Ovary (tissue), 7 donors: ENCODE measurements at regions not wholly inside any gene's neighbourhood (a gene's known extent, or its start where the extent isn't known, plus 50 kb on each side); places are given as distances from the start of the nearest gene placed in this dataset.
"Not testable (repeated sequence)": the region's sequence is repeated elsewhere in the genome, so short reads cannot be mapped to it uniquely, and the experiment has no call there.

ENCODE experiments used
- DNase-seq, 5 donors: peaks; one replicate each; pipeline ENCODE4 v3.0.0-alpha.2; 2019 to 2020
- H3K27ac ChIP-seq, 2 donors: fragments of 200-600 bp; one replicate each; pipeline versions ENCODE4 v1.5.1 to v1.8.0; 2019 to 2022
- H3K27me3 ChIP-seq: fragments of 200-600 bp; one replicate; pipeline ENCODE4 v1.8.0; 2022
- H3K36me3 ChIP-seq: fragments of 200-600 bp; sonication (generic); one replicate; pipeline ENCODE4 v1.5.1; 2019
- H3K4me1 ChIP-seq: one replicate; pipeline ENCODE4 v1.8.1; 2013; ENCODE audit warnings: mild to moderate bottlenecking, moderate library complexity; ENCODE audit not compliant: insufficient read depth
- H3K4me3 ChIP-seq: fragments of 200-600 bp; sonication (generic); one replicate; pipeline ENCODE4 v1.5.1; 2017
- H3K9me3 ChIP-seq, 2 donors: fragments of 200-600 bp in 1 of 2; sonication (generic) in 1 of 2; one replicate each; pipeline versions ENCODE4 v1.5.1 to v1.8.1; 2013 to 2019; ENCODE audit warnings: mild to moderate bottlenecking in 1 of 2, moderate library complexity in 1 of 2
- EP300 ChIP-seq: sonication (generic); formaldehyde crosslinking; IDR thresholded peaks from one replicate; pipeline ENCODE4 v1.6.1; 2017; ENCODE audit warnings: antibody characterized with exemption
- POLR2A ChIP-seq: fragments of 450-650 bp; IDR thresholded peaks from one replicate; pipeline ENCODE4 v1.6.1; 2017; ENCODE audit warnings: antibody characterized with exemption, mild to moderate bottlenecking, moderate library complexity
- WGBS, 3 donors: extraction: QIAGEN DNeasy Blood & Tissue Kit in 1 of 3; methylation state at CpG; one replicate each; pipeline versions ENCODE4 v1.1.5 to v1.1.7; 2013 to 2017; 5-methylcytosine and 5-hydroxymethylcytosine counted together
- intact Hi-C, 4 donors: fragments of 100-400 bp; cut with DNase I; formaldehyde crosslinking; loops; one replicate each; pipeline versions ENCODE4 v1.11.0 to v1.15.1; 2022 to 2023
- TF ChIP-seq, protein P1 (sequence below), 3 donors: fragments of 450-650 bp in 2 of 3; fragments of 200-600 bp in 1 of 3; IDR thresholded peaks; one replicate each; pipeline versions ENCODE4 v1.5.1 to v1.8.0; 2016 to 2022; ENCODE audit warnings: antibody characterized with exemption in 3 of 3, mild to moderate bottlenecking in 1 of 3
- donor health status: DM: no; HTN: no; CAD: no; lungs with moderate emphysema.
- donor health status: DM: no; HTN: no; CAD: no.
- donor health status: Bipolar disorder and iron deficiency.
- donor health status: DM: no; HTN: no; CAD: no.
- donor health status: DM: yes; HTN: yes; CAD: no.

GRCh38 chrX:144154474-144154873 is 270.6 kb downstream of the UBE2NL start:
- H3K36me3 ChIP-seq, intact Hi-C loops, H3K27me3 ChIP-seq, H3K27ac ChIP-seq, DNase-seq, H3K9me3 ChIP-seq, H3K4me3 ChIP-seq, H3K4me1 ChIP-seq: not testable (repeated sequence)
- 52 to 80% (median 54%) methylated on average over 3 to 5 of the region's 5 CpGs for WGBS, 3 donors

DNA sequence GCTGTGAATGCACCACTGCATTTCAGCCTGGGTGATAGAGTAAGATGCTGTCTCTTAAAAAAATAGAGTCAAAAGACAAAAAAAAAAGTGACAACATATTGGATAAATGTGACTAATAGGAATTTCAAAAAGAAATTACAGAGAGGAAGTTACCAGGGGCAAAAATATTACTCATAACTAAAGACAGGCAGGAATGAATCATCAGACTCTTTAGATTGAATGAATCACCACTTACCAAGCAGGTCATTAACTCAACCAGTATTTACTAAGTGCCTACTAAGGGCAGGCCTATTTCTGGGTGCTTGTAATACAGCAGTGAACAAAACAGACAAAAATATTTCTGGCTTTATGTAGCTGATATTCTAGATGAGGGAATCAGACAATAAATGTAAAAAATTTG is 301.3 kb downstream of the UBE2NL start:
- intact Hi-C loops, H3K9me3 ChIP-seq, H3K4me1 ChIP-seq, H3K27ac ChIP-seq, H3K27me3 ChIP-seq, H3K36me3 ChIP-seq, H3K4me3 ChIP-seq, DNase-seq: not testable (repeated sequence)

DNA sequence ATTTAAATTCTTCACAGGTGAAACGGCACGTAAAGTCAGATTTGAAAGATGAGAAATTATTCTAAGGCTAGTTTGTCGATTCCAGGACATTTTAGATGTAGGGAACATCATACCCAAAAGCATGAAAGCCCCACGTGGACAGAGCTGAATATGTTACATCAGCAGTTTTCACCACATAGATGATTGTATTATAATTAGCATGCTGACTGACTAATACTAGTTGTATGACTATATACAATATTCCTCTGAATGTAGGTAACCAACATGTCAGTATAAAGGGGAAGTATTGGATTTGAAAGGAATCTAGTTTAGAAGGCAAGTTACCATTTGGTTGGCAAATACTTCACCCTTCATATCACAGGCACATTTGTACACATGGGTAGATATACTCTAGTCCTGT is 304.6 kb downstream of the UBE2NL start:
- DNase-seq, H3K4me3 ChIP-seq, H3K27ac ChIP-seq, H3K36me3 ChIP-seq, intact Hi-C loops, H3K27me3 ChIP-seq, H3K4me1 ChIP-seq, H3K9me3 ChIP-seq: not testable (repeated sequence)
- WGBS, 3 donors, result 52 to 70% (median 68%) methylated on average over 4 of the region's 4 CpGs

GRCh38 chrX:144197057-144197456 is 313.2 kb downstream of the UBE2NL start:
- H3K27me3 ChIP-seq, H3K9me3 ChIP-seq, DNase-seq, intact Hi-C loops, H3K27ac ChIP-seq, H3K4me3 ChIP-seq, H3K36me3 ChIP-seq, H3K4me1 ChIP-seq: not testable (repeated sequence)
- WGBS, 3 donors, result 32 to 60% (median 35%) methylated on average over 2 to 3 of the region's 3 CpGs

- no CpG with 5 or more reads among the region's 2 CpGs for WGBS, 3 donors
Measured at GRCh38 chrX:144202726-144203125, 318.9 kb downstream of the UBE2NL start.

DNA sequence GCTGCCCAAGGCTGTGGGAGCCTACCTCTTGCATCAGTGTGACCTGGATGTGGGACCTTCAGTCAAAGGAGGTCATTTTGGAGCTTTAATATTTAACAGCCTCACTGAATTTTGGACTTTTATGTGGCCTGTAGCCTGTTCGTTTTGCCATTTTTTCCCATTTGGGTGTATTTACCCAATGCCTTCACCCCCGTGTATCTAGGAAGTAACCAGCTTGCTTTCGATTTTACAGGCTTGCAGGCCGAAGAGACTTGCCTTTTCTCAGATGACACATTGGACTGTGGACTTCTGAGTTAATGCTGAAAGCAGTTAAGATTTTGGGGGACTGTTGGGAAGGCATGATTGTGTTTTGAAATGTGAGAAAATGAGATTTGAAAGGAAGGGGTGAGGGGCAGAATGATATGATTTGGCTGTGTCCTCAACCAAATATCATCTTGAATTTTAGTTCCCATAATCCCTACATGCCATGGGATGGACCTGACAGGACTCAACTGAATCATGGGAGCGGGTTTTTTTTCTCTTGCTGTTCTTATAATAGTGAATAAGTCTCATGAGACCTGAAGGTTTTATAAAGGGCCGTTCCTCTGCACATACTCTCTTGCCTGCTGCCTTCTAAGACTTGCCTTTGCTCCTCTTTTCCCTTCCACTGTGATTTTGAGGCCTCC is 324.6 kb downstream of the UBE2NL start:
- H3K4me3 ChIP-seq, H3K27ac ChIP-seq, DNase-seq, H3K36me3 ChIP-seq, H3K4me1 ChIP-seq, H3K27me3 ChIP-seq, intact Hi-C loops, H3K9me3 ChIP-seq: not testable (repeated sequence)
- 36 to 67% (median 51%) methylated on average over 2 of the region's 6 CpGs for WGBS, 3 donors

More at GRCh38 chrX:144202726-144203125, 318.9 kb downstream of the UBE2NL start:
- DNase-seq, H3K27ac ChIP-seq, H3K27me3 ChIP-seq, H3K4me3 ChIP-seq, H3K9me3 ChIP-seq, H3K4me1 ChIP-seq, intact Hi-C loops, H3K36me3 ChIP-seq: not testable (repeated sequence)

DNA sequence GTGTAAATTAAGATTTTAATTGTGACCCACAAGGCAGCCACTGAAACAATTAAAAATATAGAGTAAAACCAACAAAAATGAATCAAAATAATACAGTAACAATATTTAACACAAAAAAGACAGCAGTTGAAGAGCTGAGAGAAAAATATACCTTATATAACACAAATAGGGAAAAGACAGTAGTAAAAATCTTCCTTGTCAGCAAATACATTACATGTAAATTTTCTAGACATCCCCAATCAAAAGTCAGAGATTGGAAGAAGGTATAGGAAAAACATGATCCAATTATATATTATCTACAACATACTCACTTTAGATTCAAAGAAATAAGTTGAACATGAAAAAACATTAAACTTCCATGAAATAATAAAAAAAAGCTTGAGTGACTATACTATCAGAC is 330.8 kb downstream of the UBE2NL start:
- Histone ChIP-seq H3K4me3 (no peak overlapping the region), H3K27me3 (no peaks in the 10 kb centered on the region), H3K9me3 (no peaks in the 10 kb centered on the region), H3K27ac (no peak overlapping the region), H3K36me3 (no peaks in the 10 kb centered on the region), H3K4me1 (no peaks in the 10 kb centered on the region)
- DNase-seq, result no peak
- intact Hi-C loops, result loop anchor here in 1 of 4 donors (10.0 kb wide), 1 partner anchor 120 kb away; no protein-coding TSS in a partner anchor
- TF ChIP-seq, protein P1, sequence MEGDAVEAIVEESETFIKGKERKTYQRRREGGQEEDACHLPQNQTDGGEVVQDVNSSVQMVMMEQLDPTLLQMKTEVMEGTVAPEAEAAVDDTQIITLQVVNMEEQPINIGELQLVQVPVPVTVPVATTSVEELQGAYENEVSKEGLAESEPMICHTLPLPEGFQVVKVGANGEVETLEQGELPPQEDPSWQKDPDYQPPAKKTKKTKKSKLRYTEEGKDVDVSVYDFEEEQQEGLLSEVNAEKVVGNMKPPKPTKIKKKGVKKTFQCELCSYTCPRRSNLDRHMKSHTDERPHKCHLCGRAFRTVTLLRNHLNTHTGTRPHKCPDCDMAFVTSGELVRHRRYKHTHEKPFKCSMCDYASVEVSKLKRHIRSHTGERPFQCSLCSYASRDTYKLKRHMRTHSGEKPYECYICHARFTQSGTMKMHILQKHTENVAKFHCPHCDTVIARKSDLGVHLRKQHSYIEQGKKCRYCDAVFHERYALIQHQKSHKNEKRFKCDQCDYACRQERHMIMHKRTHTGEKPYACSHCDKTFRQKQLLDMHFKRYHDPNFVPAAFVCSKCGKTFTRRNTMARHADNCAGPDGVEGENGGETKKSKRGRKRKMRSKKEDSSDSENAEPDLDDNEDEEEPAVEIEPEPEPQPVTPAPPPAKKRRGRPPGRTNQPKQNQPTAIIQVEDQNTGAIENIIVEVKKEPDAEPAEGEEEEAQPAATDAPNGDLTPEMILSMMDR (IDR thresholded peaks at IDR 0.05), result no peak
- TF ChIP-seq POLR2A, result no peak
- no peak for TF ChIP-seq EP300

GRCh38 chrX:144219035-144219434 is 335.2 kb downstream of the UBE2NL start:
- H3K4me1 ChIP-seq, result no peaks in the 10 kb centered on the region
- no peak overlapping the region for H3K27ac ChIP-seq
- no peak overlapping the region for H3K4me3 ChIP-seq
- WGBS, 3 donors, result 37 to 49% (median 37%) methylated on average over 4 of the region's 4 CpGs
- no peak for TF ChIP-seq EP300
- no peak for TF ChIP-seq POLR2A
- TF ChIP-seq, protein P1 (IDR thresholded peaks at IDR 0.05), result no peak
- no peaks in the 10 kb centered on the region for H3K36me3 ChIP-seq
- intact Hi-C loops, result loop anchor here in 1 of 4 donors (10.0 kb wide), 1 partner anchor 116 kb away; no protein-coding TSS in a partner anchor
- no peak for DNase-seq
- no peaks in the 10 kb centered on the region for H3K9me3 ChIP-seq
- H3K27me3 ChIP-seq, result no peaks in the 10 kb centered on the region

DNA sequence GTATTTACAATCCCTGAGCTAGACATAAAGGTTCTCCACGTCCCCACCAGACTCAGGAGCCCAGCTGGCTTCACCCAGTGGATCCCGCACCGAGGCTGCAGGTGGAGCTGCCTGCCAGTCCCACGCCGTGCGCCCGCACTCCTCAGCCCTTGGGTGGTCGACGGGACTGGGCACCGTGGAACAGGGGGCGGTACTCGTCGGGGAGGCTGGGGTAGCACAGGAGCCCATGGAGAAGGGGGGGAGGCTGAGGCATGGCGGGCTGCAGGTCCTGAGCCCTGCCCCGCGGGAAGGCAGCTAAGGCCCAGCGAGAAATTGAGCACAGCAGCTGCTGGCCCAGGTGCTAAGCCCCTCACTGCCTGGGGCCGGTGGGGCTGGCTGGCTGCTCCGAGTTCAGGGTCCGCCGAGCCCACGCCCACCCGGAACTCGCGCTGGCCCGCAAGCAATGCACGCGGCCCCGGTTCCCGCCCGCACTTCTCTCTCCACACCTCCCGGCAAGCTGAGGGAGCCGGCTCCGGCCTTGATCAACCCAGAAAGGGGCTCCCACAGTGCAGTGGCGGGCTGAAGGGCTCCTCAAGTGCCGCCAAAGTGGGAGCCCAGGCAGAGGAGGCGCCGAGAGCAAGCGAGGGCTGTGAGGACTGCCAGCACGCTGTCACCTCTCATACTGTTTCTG is 347.4 kb downstream of the UBE2NL start:
- H3K4me3 ChIP-seq, H3K36me3 ChIP-seq, DNase-seq, H3K9me3 ChIP-seq, H3K4me1 ChIP-seq, H3K27me3 ChIP-seq, intact Hi-C loops, H3K27ac ChIP-seq: not testable (repeated sequence)
- 84 to 91% (median 87%) methylated on average over 37 to 40 of the region's 40 CpGs for WGBS, 3 donors
